Activated naive CD4-positive, alpha-beta T cell treated with anti-CD3 and anti-CD28 coated beads for 36 hours (primary cell): ENCODE measurements at regions not wholly inside any gene's neighbourhood (a gene's known extent, or its start where the extent isn't known, plus 50 kb on each side); places are given as distances from the start of the nearest gene placed in this dataset.
"Not testable (repeated sequence)": the region's sequence is repeated elsewhere in the genome, so short reads cannot be mapped to it uniquely, and the experiment has no call there.

Source experiments
- CTCF ChIA-PET: fragments of 350-600 bp; sonication (Branson Sonifier 250); formaldehyde crosslinking; loops from one replicate; lab custom pipeline; 2021; ENCODE audit warnings: antibody characterized with exemption; lab: Charles Lee
- DNase-seq: peaks from one replicate; pipeline ENCODE4 v3.0.0-alpha.2; 2020
- H3K27ac Mint-ChIP-seq: one replicate; pipeline ENCODE4 v1.8.0; 2021; ENCODE audit warnings: mild to moderate bottlenecking, mixed read lengths
- H3K27me3 Mint-ChIP-seq: one replicate; pipeline ENCODE4 v1.8.0; 2021; ENCODE audit warnings: low read depth, mixed read lengths
- H3K36me3 Mint-ChIP-seq: one replicate; pipeline ENCODE4 v1.8.0; 2021; ENCODE audit warnings: low read depth, mixed read lengths
- H3K4me1 Mint-ChIP-seq: one replicate; pipeline ENCODE4 v1.8.0; 2021; ENCODE audit warnings: low read depth, mixed read lengths
- H3K4me3 Mint-ChIP-seq: one replicate; pipeline ENCODE4 v1.8.0; 2021; ENCODE audit warnings: mild to moderate bottlenecking, moderate library complexity, mixed read lengths
- H3K9me3 Mint-ChIP-seq: one replicate; pipeline ENCODE4 v1.8.0; 2021; ENCODE audit warnings: mixed read lengths
- intact Hi-C: fragments of 100-400 bp; cut with micrococcal nuclease; formaldehyde crosslinking; loops from one replicate; pipeline ENCODE4 v1.15.1; 2023

- Mint-ChIP-seq H3K4me3 (peak overlapping the region; percentile 89), H3K27ac (peak overlapping the region; percentile 86), H3K9me3 (no peaks in the 10 kb centered on the region), H3K27me3 (no peaks in the 10 kb centered on the region), H3K4me1 (peaks cover 14% of the 10 kb centered on the region), H3K36me3 (no peaks in the 10 kb centered on the region)
- CTCF ChIA-PET, result interaction anchor here (0.7 to 0.8 kb wide), 3 partner anchors 98 to 279 kb away, joined by 3 to 4 read pairs (median 3); no protein-coding TSS in a partner anchor
- peak; percentile 95 for DNase-seq
- intact Hi-C loops, result loop anchor here (1.0 to 5.0 kb wide), 8 partner anchors 55 to 1320 kb away; partner anchors contain the start of genes CCDC122, COG3, LACC1 and TSC22D1
Measured at GRCh38 chr13:44141725-44142539, 231.7 kb upstream of the SERP2 start.

GRCh38 chr13:44142540-44142867 is 231.1 kb upstream of the SERP2 start:
- intact Hi-C loops, result loop anchor here (1.0 to 5.0 kb wide), 8 partner anchors 54 to 1320 kb away; partner anchors contain the start of genes CCDC122, COG3, LACC1 and TSC22D1
- H3K27ac Mint-ChIP-seq, result peak overlapping the region; percentile 64
- H3K9me3 Mint-ChIP-seq, result no peaks in the 10 kb centered on the region
- H3K4me1 Mint-ChIP-seq, result peaks cover 11% of the 10 kb centered on the region
- H3K36me3 Mint-ChIP-seq, result no peaks in the 10 kb centered on the region
- H3K4me3 Mint-ChIP-seq, result peak overlapping the region; percentile 89
- H3K27me3 Mint-ChIP-seq, result no peaks in the 10 kb centered on the region
- DNase-seq, result no peak
- CTCF ChIA-PET, result interaction anchor here (0.8 kb wide), 1 partner anchor 278 kb away, joined by 3 read pairs; no protein-coding TSS in a partner anchor

GRCh38 chr13:44142941-44143665 is 230.5 kb upstream of the SERP2 start:
- Mint-ChIP-seq H3K9me3 (no peaks in the 10 kb centered on the region), H3K27ac (no peak overlapping the region), H3K4me3 (peak overlapping the region; percentile 89), H3K36me3 (no peaks in the 10 kb centered on the region), H3K27me3 (no peaks in the 10 kb centered on the region), H3K4me1 (peaks cover 11% of the 10 kb centered on the region)
- intact Hi-C loops, result loop anchor here (1.0 to 5.0 kb wide), 8 partner anchors 54 to 1319 kb away; partner anchors contain the start of genes CCDC122, COG3, LACC1 and TSC22D1
- CTCF ChIA-PET, result interaction anchor here (0.7 to 0.8 kb wide), 2 partner anchors 278 to 294 kb away, joined by 3 read pairs; no protein-coding TSS in a partner anchor
- DNase-seq, result no peak

- Mint-ChIP-seq H3K9me3 (no peaks in the 10 kb centered on the region), H3K4me1 (peaks cover 9% of the 10 kb centered on the region), H3K36me3 (no peaks in the 10 kb centered on the region), H3K27ac (no peak overlapping the region), H3K4me3 (no peak overlapping the region), H3K27me3 (no peaks in the 10 kb centered on the region)
- intact Hi-C loops, result no loop called here
- CTCF ChIA-PET, result no interaction called here
- DNase-seq, result no peak
Measured at GRCh38 chr13:44146138-44146537, 227.5 kb upstream of the SERP2 start.

GRCh38 chr13:44147233-44147632 is 226.4 kb upstream of the SERP2 start:
- intact Hi-C loops, result no loop called here
- no peak for DNase-seq
- Mint-ChIP-seq H3K36me3 (no peaks in the 10 kb centered on the region), H3K9me3 (no peaks in the 10 kb centered on the region), H3K4me1 (peaks cover 4% of the 10 kb centered on the region), H3K27me3 (no peaks in the 10 kb centered on the region), H3K4me3 (no peak overlapping the region), H3K27ac (no peak overlapping the region)
- CTCF ChIA-PET, result no interaction called here

GRCh38 chr13:44147648-44148047 is 226.0 kb upstream of the SERP2 start:
- Mint-ChIP-seq H3K4me3 (no peak overlapping the region), H3K27ac (no peak overlapping the region), H3K4me1 (peaks cover under 1% of the 10 kb centered on the region), H3K36me3 (no peaks in the 10 kb centered on the region), H3K27me3 (no peaks in the 10 kb centered on the region), H3K9me3 (no peaks in the 10 kb centered on the region)
- CTCF ChIA-PET, result no interaction called here
- intact Hi-C loops, result no loop called here
- no peak for DNase-seq

GRCh38 chr13:44148159-44148914 is 225.3 kb upstream of the SERP2 start:
- Mint-ChIP-seq H3K27ac (no peak overlapping the region), H3K4me1 (no peaks in the 10 kb centered on the region), H3K27me3 (no peaks in the 10 kb centered on the region), H3K4me3 (no peak overlapping the region), H3K36me3 (no peaks in the 10 kb centered on the region), H3K9me3 (no peaks in the 10 kb centered on the region)
- DNase-seq, result no peak
- CTCF ChIA-PET, result interaction anchor here (0.6 kb wide), 1 partner anchor 118 kb away, joined by 3 read pairs; no protein-coding TSS in a partner anchor
- intact Hi-C loops, result no loop called here

GRCh38 chr13:44149231-44149630 is 224.4 kb upstream of the SERP2 start:
- not testable (repeated sequence) for H3K36me3 Mint-ChIP-seq, H3K27me3 Mint-ChIP-seq

GRCh38 chr13:44149821-44150220 is 223.8 kb upstream of the SERP2 start:
- intact Hi-C loops, result no loop called here
- Mint-ChIP-seq H3K4me1 (no peaks in the 10 kb centered on the region), H3K4me3 (no peak overlapping the region), H3K9me3 (no peaks in the 10 kb centered on the region), H3K27me3 (no peaks in the 10 kb centered on the region), H3K36me3 (no peaks in the 10 kb centered on the region), H3K27ac (no peak overlapping the region)
- DNase-seq, result no peak
- CTCF ChIA-PET, result no interaction called here

More at GRCh38 chr13:44149231-44149630, 224.4 kb upstream of the SERP2 start:
- H3K4me1 Mint-ChIP-seq, intact Hi-C loops, H3K27ac Mint-ChIP-seq, H3K9me3 Mint-ChIP-seq, CTCF ChIA-PET, H3K4me3 Mint-ChIP-seq, DNase-seq: not testable (repeated sequence)

- CTCF ChIA-PET, result no interaction called here
- H3K9me3 Mint-ChIP-seq, result no peaks in the 10 kb centered on the region
- no peak overlapping the region for H3K4me3 Mint-ChIP-seq
- intact Hi-C loops, result no loop called here
- DNase-seq, result no peak
- H3K4me1 Mint-ChIP-seq, result no peaks in the 10 kb centered on the region
- no peaks in the 10 kb centered on the region for H3K27me3 Mint-ChIP-seq
- H3K27ac Mint-ChIP-seq, result no peak overlapping the region
- no peaks in the 10 kb centered on the region for H3K36me3 Mint-ChIP-seq
Measured at GRCh38 chr13:44151474-44151873, 222.2 kb upstream of the SERP2 start.

- CTCF ChIA-PET, result no interaction called here
- H3K4me3 Mint-ChIP-seq, result no peak overlapping the region
- H3K9me3 Mint-ChIP-seq, result no peaks in the 10 kb centered on the region
- H3K27ac Mint-ChIP-seq, result no peak overlapping the region
- no peaks in the 10 kb centered on the region for H3K36me3 Mint-ChIP-seq
- no peak for DNase-seq
- intact Hi-C loops, result no loop called here
- H3K4me1 Mint-ChIP-seq, result no peaks in the 10 kb centered on the region
- no peaks in the 10 kb centered on the region for H3K27me3 Mint-ChIP-seq
Measured at GRCh38 chr13:44153496-44153895, 220.1 kb upstream of the SERP2 start.
